HG03457 (cell line): ENCODE measurements at regions not wholly inside any gene's neighbourhood (a gene's known extent, or its start where the extent isn't known, plus 50 kb on each side); places are given as distances from the start of the nearest gene placed in this dataset.

Experiments
- ATAC-seq: cut with Tn5 transposase; IDR thresholded peaks from one replicate; pipeline ENCODE4 v1.9.1; 2021; ENCODE audit warnings: moderate number of reproducible peaks; ENCODE audit not compliant: unreplicated experiment

GRCh38 chr5:56286015-56286884, 53.1 kb upstream of the ANKRD55 start:
- no peak for ATAC-seq

- no peak for ATAC-seq
These were observed 49.8 kb upstream of the ANKRD55 start for GRCh38 chr5:56282951-56283350.
